Posterior vena cava (tissue), 2 donors: ENCODE measurements at regions not wholly inside any gene's neighbourhood (a gene's known extent, or its start where the extent isn't known, plus 50 kb on each side); places are given as distances from the start of the nearest gene placed in this dataset.
A peak's percentile ranks its signal among the peaks of the same experiment; 100 is the strongest.
"Not testable (repeated sequence)": the region's sequence is repeated elsewhere in the genome, so short reads cannot be mapped to it uniquely, and the experiment has no call there.

Source experiments
- DNase-seq: peaks from one replicate; pipeline ENCODE4 v3.0.0-alpha.2; 2020; ENCODE audit warnings: low spot score
- intact Hi-C, 2 donors: fragments of 100-400 bp; cut with DNase I; formaldehyde crosslinking; loops; one replicate each; pipeline versions ENCODE4 v1.14.1 to v1.14.2; 2022 to 2023
- donor health status: DM: yes; HTN: yes; CAD: no.
- donor health status: DM: yes; HTN: yes; CAD: no.

DNA sequence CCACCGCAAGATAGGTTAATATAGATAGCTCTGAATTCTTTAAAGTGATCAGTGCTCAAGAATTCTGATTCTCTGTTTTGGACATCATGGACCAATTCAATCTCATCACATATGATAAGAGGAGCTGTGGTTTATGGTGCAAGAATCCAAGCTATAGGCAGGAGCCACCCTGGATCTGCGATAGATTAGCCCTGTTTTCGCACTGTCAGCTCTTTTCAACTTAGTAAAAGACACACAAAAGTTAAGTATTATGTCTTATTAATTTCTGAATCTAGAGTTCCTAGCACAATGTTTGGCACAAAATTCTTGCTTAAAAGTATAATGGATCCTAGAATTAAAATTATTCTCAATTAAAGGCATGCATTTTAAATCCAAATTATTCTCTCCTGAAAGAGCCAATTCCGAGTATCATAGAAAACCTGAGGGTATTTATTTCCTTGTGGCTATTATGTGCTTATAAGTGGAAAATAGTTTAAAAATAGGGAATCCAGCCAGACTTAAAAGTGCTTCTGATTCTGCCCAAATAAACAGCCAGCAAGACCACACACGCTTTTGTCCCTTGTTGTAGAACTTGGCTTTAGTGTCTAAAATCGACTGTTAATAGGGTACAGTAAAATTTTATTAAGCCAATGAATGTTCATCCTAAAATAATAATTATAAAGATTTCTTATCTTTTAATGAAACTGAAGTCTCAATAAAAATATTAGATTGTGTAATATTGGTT, 184.9 kb upstream of the FLRT2 start:
- intact Hi-C loops: no loop called here
- DNase-seq: no peak

DNA sequence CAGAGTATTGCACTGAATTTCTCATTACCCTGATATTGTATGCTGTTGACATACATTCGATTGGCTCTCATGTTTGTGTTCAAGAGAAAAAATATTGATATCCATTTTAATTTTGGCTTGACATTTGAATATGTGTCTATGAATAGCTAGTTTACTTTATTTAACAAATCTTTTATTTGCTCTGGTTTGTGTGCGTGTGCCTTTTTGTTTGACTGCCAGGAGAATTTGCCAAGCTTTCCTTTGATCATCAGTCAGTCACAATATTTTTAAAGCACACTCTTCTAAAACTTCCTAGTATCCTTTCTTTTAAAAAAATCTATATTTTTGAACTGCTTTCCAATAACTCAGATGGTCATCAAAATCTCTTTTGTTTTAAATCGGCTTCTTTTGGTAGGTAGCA, 179.3 kb upstream of the FLRT2 start:
- no peak for DNase-seq
- intact Hi-C loops: no loop called here

DNA sequence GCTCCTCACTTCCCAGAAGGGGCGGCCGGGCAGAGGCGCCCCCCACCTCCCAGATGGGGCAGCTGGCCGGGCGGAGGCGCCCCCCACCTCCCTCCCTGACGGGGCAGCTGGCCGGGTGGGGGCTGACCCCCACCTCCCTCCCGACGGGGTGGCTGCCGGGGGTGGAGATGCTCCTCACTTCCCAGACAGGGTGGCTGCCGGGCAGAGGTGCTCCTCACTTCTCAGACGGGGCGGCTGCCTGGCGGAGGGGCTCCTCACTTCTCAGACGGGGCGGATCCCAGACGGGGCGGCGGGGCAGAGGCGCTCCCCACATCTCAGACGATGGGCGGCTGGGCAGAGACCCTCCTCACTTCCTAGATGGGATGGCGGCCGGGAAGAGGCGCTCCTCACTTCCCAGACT, 177.4 kb upstream of the FLRT2 start:
- intact Hi-C loops: not testable (repeated sequence)
- peak; percentile 77 for DNase-seq

DNA sequence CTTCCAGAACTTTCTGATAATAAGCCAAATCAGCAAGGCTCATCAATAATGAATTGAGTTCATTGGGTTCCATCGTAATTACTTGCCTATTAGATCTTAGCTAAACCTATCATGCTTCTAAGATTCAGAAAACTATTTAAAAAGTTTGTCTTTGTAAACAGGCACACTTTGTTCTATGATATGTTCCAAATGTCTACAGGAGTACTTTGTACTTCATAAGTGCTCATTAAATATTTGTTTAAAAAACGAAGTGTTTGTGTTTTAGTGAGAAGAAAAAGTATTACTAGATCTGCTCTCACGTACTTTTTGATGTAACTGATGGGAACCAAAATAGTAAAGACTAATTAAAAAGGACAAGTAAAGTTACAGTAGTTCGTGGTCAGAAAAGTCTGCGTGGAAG, 172.8 kb upstream of the FLRT2 start:
- intact Hi-C loops: no loop called here
- DNase-seq: no peak

DNA sequence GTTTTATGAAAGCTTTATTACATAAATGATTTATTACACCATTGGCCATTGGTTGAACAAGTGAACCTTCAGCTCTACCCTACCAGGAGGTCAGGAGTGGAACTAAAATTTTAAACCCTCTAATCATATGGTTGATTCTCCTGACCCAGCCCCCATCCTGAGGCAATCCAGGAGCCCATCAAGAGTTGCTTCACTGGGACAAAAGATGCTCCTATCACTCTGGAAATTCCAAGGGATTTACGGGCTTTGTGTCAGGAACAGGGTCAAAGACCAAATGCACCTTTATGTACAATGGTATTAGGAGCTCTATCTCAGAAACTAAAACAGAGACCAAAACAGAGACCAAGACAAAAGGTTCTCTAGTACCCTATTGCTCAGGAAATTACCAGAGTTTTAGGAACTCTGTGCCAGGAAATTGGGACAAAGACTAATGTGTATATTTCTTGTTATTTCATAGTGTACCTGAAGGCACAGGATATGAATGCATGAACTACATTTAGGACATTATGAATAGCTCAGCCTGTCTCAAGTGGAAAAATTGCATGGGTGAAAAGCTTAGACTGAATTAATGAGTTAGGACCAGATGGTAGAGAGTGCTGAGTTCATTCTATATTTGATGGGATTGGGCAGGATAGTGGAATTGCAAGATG, 171.7 kb upstream of the FLRT2 start:
- intact Hi-C loops: no loop called here
- no peak for DNase-seq

DNA sequence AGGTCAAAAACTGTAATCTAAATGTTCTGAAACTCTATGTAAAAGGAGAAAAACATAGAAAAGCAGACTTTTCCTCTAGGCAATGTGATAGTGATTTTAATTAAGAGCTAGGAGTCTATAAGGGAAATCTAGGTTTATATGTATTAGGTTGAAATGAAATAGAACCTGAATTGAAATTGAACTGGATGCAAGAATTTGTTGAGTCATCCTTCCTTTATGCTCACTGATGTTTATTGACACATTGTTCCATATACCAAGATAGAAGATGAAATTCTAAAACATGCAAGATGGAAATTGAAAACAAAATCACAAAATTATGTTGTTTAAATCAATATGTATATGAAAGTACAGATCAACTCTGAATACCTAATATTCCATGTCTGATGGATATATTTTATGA, 170.4 kb upstream of the FLRT2 start:
- intact Hi-C loops: no loop called here

DNA sequence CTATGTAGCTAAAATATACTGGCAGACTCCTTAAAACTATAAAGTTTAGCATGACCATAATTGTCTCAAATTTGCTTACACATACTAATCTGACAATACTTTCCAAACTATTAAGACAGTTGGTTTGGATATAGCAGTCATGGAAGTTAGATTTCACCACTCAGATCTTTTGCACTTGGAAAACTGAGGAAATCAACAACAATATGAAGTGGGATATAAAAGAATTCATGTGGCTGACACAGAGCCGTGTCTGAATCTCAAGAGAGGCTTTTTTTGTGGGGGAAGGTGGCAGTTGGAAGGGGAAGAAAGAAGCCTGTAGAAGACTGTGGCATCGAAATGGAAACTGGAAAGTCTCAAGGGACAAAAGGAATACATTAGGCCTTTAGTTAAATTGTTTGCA, 166.6 kb upstream of the FLRT2 start:
- intact Hi-C loops: no loop called here
- no peak for DNase-seq

More for the DNA sequence above, 170.4 kb upstream of the FLRT2 start:
- DNase-seq: no peak

DNA sequence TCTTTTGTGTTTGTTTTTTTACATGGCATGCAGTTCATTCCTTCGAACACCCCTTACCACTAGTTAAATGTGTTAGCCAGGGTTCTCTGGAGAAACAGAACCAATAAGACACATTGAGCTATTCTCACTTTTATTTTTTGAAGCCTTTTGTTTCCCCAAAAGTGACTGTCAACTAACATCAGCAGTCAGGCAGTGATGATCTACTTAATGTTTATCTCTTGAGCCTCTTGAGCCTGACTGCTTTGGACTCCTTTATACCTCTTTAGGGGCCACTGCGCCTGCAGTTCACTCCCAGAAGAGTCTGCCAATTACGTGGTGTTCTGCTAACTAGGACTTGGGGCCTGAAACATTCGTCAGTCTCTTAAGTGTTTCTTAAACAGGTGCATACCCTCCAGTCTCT, 163.7 kb upstream of the FLRT2 start:
- intact Hi-C loops: no loop called here
- DNase-seq: no peak

DNA sequence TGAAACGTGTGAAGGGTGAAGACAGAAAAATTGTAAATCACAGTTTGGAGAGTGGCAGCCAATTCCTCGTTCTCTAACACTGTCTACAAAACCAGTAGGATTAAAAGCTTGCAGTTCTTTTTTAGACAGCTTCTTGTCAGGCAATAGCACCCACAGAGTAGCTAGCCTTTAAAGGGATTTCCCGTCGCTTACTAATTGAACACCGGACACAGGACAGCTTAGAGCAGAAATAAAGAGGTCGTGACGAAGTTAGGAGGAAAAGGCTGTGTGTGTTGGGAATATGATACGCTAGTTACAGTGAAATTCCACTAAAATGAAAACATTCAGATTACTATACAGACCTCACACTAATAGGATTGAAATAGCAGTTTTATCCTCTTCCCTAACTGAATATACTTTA, 149.1 kb upstream of the FLRT2 start:
- no peak for DNase-seq
- intact Hi-C loops: no loop called here

DNA sequence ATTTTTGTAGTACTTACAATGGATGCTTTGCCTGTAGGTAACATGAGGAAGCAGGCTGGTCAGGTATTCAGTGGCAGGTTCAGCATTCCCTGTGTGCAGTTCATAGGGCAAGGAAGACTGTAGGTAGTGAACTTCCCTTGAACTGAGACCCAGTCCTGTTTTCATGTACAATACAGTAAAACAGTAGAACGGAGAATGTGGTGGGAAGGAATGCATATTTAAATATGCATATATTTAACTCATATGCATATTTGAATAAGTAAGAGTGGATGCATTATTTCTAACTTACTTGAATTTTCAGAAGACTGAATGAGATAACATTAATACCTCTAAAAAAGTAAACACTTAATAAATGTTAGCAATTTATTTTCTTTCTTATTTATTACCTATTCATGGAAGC, 147.6 kb upstream of the FLRT2 start:
- intact Hi-C loops: no loop called here
- no peak for DNase-seq

DNA sequence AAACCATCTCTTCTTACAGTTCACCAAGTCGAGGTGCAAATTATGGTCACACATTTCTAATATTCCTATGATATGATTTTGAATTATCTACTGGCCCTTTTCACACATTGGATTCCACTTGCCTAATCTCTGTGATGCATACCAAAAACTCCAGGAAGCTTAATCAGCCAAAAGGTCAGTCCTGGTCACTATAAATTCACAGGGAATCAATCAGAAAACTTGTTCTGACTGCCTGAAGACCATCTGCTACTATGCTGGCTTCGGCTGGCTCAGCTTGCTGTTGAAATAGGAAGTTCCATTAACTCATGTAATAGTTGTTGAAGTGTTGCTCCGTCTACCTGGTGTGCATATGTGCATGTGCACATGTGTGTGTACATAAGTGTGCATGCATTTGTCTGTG, 142.8 kb upstream of the FLRT2 start:
- intact Hi-C loops: no loop called here
- no peak for DNase-seq

DNA sequence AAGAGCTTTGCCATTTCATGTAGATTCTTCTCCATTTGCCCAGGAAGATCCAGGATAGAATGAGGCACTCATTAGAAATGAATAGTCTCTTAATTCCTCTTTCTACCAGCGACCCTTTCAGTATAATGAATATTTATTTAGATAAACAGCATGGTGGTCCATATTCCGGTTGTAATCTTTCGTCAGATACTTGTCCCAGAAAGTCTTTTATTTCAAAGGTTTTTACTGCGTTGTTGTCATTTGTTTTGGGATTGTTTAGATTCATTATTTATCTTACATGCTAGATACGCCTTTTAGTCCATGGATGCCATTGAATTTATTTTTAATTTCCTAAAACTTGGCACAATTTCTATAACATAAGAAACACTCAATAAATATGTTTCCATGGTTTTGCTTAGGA, 139.7 kb upstream of the FLRT2 start:
- intact Hi-C loops: no loop called here
- DNase-seq: no peak

DNA sequence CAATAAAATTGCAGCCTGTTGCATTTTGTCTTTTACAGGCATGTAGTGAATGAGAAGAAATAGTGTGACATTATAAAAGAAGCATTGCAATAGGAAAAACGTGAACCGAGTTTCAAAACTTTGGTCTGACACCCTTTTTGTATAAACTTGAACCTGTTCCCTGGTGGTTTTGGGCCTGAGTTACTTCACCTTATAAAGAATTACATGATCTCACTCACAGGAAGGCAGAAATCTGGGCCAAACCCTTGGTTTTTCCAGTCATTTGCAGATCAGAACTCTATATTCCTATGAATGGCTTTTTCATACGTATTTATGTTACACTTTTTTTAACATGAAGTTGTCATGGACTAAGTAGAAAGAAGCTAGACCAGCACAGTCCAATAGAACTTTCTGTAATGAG, 138.5 kb upstream of the FLRT2 start:
- no peak for DNase-seq
- intact Hi-C loops: no loop called here

DNA sequence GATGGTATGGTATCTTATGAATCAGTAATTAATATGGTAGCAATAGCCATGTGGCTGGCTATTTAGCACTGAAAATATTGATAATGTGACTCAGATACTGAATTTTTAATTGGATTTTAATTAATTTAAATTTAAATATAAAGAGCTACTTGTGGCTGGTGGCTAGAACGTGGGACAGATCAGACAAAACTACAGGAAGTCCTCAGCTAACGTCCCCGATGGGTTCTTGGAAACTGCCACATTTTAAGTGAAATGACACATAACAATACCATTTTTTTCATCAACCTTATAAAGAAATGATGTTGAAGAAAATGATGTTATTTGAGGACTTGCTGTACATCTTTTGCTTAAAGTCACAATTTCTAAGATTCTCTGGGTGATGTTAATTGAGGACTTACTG, 138.1 kb upstream of the FLRT2 start:
- DNase-seq: no peak
- intact Hi-C loops: no loop called here

DNA sequence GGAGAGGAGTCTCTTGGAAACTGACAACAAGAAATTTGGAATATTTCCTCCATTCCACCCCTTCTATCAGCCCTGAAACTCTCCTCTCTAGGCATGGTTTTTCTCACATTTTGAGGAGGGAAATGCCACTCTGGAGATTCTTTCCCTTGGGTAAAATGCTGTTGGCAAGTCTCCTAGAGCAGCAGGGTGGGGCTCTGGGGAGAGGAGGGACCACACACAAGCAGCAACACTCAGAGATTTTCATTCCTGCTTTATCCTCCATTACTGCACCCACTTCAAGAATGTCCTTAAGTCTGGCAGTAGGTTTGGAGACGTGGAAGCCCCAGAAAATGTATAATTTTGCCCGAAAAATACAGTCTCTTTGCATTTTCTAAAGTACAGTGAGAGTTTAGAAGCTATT, 130.8 kb upstream of the FLRT2 start:
- intact Hi-C loops: no loop called here
- no peak for DNase-seq

DNA sequence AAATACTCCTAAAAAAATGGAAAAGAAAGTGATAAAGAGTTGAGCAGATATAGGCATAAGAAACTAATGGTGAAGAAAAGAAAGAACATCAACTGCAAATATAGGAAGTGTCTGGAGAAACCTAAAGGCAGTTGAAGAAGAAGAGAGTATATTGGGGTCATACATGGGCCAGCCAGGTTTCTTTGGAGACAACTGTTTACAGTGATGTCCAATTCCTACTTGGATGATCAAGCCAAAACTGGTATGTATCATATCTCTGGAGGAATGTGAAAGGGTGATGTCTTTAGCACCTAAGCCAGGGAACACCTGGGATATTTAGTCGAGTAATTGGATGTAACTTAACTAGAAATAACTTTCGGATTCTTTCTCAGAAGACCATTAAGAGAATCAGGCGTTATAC, 129.3 kb upstream of the FLRT2 start:
- no peak for DNase-seq
- intact Hi-C loops: no loop called here

DNA sequence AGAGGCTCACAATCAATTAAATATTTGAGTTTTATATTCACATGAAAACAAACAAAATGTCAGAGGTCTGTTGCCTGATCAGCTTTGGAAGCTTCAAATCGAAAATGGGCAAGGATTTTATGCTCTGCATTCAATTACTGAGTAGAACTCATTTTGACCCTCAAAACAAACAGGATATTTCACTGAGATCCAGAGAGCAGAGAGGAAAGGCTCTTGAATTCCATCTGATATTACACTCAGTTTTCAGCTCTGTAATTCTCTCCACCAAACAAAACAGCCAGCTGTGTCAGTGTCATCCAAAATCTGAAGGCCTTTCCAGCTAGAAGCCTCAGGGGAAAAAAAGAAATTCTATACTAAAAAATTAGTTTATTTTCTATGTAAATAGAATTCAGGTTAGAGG, 128.6 kb upstream of the FLRT2 start:
- no peak for DNase-seq

DNA sequence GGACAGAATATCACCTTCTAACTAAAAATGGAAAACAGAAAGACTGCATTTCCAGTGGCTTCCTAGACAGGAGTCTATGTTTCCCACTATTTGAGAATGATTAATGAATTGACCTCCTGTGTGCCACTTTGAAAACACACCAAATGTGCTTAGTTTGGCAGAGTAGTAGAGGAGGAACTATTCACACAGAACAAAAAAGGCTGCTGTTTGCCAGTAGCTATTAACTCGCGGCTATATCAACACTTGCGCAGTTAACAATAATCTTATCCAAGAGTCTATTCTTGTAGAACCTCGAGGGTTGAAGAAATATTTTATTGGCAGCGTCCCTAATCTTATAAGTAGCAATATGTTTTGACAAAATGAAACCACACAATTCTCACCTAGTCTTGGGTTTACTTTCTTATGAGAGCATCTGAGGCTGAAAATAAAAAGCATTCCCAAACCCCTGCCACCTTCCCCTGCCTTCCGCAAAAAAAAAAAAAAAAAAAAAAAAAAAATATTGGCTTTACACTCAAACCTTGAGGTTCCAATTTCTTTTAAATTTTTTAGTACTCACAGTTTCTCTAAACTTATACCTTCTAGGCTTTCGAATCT, 127.3 kb upstream of the FLRT2 start:
- intact Hi-C loops: no loop called here
- DNase-seq: no peak

More for the DNA sequence above, 128.6 kb upstream of the FLRT2 start:
- intact Hi-C loops: no loop called here

DNA sequence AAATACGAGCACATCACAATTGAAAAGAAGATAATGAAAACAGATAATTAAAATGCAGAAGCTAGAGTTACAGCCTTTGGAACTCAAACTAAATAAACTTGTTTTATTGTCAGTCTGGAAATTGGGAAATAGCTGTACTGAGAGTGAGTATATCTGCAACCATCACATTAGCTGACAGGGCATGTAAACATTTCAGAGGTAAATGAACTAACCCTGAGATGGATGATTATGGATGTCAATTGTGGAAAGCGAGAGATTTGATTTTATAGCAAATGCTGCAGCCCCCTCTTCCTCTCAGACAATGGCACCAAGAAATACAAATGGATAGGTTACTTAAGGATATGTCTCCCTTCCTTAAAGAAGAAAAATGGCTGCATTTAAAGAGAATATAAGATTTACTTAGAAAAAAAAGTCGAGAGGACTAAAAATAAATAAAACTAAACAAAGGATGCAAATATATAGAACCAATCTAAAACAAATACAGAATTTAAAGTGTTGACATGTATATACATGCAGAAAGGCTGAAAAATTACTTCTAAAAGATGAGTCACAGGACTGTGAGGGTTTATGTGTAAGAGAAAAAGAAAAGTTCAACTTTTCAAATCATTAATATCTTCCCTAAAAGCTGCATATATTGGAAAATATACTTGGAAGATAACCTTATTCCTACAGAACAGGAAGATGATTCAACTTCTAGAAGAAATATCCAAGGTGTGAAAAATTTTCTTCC, 120.3 kb upstream of the FLRT2 start:
- intact Hi-C loops: loop anchor here in 1 of 2 donors (5.0 kb wide), 1 partner anchor 303 kb away; no protein-coding TSS in a partner anchor
- DNase-seq: no peak

DNA sequence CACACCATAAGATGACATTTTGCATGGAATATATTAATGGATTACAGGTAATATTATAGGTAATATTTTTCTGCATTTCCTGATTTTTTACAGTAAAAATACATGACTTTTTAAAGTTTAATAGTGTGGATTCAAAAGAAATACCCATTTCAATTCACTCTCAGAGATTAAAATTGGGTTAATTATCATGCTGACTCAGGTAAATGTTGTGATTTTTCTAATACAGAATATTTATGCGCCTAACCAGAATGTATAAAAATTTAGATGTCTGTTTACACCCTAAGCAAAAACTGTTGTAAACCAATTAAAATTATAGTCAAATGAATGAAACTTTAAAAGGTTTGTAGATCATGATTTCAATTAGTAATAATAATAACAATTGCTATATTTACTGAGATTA, 117.2 kb upstream of the FLRT2 start:
- intact Hi-C loops: no loop called here

More for the DNA sequence above, 117.2 kb upstream of the FLRT2 start:
- no peak for DNase-seq
